Cardiac fibroblast (primary cell): ENCODE measurements at regions not wholly inside any gene's neighbourhood (a gene's known extent, or its start where the extent isn't known, plus 50 kb on each side); places are given as distances from the start of the nearest gene placed in this dataset.

Experiments used
- DNase-seq, 2 donors: peaks; one replicate each; pipeline versions ENCODE4 v3.0.0 to v3.0.0-alpha.2; 2010; ENCODE audit warnings: low read depth in 2 of 2
- H3K4me3 ChIP-seq, 2 donors: replicated peaks in 1 of 2; 1 replicate in 1 of 2; 2 replicates in 1 of 2; pipeline ENCODE4 v1.5.1; 2011; ENCODE audit warnings: low read depth in 2 of 2, low read length in 2 of 2, mild to moderate bottlenecking in 2 of 2, moderate library complexity in 1 of 2
- CTCF ChIP-seq: IDR thresholded peaks from one replicate; pipeline ENCODE4 v1.5.1; 2011; ENCODE audit warnings: low read depth, mild to moderate bottlenecking, low read length, inconsistent platforms

DNA sequence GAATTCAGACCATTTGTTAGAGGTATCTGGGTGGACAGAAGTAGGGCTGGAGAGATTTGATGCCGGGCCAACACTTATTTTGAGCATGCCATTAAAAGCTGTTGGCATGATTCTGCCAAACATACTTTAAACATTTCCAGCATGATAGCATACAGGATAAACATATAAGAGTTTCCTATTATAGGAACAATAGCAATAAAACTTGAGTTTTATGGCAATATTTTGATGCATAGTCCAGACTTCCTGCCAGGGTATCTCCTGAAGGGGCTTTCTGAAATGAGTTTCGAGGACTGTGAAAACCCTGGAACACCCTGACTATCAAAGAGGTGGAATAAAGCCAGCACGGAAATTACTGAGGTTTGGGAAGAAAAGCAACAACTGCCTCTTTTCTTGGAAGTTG lies 1398.0 kb upstream of the NXPH2 start:
- no peak overlapping the region for H3K4me3 ChIP-seq
- DNase-seq, result peak in 1 of 2 donors; percentile 36
- TF ChIP-seq CTCF, result no peak

- DNase-seq, result no peak
- no peak for TF ChIP-seq CTCF
- H3K4me3 ChIP-seq, result no peak overlapping the region
Observed at GRCh38 chr2:140177086-140177485, 1396.9 kb upstream of the NXPH2 start.

- no peak for TF ChIP-seq CTCF
- no peak overlapping the region for H3K4me3 ChIP-seq
Observed at GRCh38 chr2:140173790-140174189, 1393.6 kb upstream of the NXPH2 start.

DNA sequence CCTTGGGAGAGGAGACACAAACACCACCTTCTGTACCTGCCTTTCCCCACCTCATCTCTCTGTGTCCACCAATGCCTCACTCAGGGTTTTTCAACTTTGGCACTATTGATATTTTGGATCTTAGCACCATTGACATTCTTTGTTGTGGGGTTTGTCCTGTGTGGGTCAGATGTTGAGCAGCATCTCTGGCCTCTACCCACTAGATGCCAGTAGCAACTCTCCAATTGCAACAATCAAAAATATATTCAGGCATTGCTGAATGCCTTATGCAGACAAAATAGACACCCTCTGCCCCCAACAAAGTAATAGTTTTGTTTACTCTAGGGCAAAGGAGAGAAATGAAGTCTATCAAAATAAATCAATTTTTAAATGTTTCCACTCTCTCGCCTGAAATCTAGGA lies 1384.3 kb upstream of the NXPH2 start:
- no peak overlapping the region for H3K4me3 ChIP-seq
- no peak for TF ChIP-seq CTCF
- DNase-seq, result peak in 1 of 2 donors; percentile 18

More at GRCh38 chr2:140173790-140174189, 1393.6 kb upstream of the NXPH2 start:
- DNase-seq, result no peak

- no peak for DNase-seq
- no peak for TF ChIP-seq CTCF
- H3K4me3 ChIP-seq, result no peak overlapping the region
Observed at GRCh38 chr2:140158259-140158658, 1378.1 kb upstream of the NXPH2 start.

DNA sequence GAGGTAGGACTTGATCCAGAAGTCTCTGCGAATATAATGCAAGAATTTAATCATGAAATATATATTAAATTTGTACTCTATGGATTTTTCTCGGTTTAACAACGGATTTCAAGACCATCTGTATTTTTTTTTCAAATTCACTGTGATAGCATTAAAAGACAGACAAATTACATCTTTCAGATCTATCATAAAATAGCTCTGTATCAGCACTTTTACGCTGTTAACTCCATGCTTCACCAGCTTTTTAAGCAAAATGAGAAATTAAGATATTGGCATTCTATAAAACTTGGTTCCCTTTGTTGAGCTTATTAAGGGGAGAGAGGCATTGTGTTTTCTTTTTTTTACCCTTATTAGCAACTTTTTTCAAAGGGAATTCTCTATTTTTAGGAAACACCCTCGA lies 1377.6 kb upstream of the NXPH2 start:
- TF ChIP-seq CTCF, result no peak
- no peak for DNase-seq
- H3K4me3 ChIP-seq, result no peak overlapping the region

- no peak overlapping the region for H3K4me3 ChIP-seq
- peak in 1 of 2 donors; percentile 5 for DNase-seq
- no peak for TF ChIP-seq CTCF
Observed at GRCh38 chr2:140154706-140155105, 1374.5 kb upstream of the NXPH2 start.
